ENCODE measurements at regions not wholly inside any gene's neighbourhood (a gene's known extent, or its start where the extent isn't known, plus 50 kb on each side); places are given as distances from the start of the nearest gene placed in this dataset.

GRCh38 chr6:144901412-144901811 is 616.3 kb downstream of the UTRN start:
- Histone ChIP-seq H3K79me2 (ENCODE audit: control insufficient read depth in 1 of 2, insufficient read depth in 2 of 2, low read length in 2 of 2) (no peaks in the 10 kb centered on the region), H3K9ac (replicated peaks in 1 of 4; ENCODE audit: extremely low read depth in 1 of 4, low read depth in 3 of 4, low read length in 3 of 4) (no peak overlapping the region), H3K4me3 (ENCODE audit: extremely low read depth in 1 of 4, insufficient read depth in 2 of 4, low read depth in 3 of 4, low read length in 4 of 4) (no peak overlapping the region), H3K9me3 (ENCODE audit: insufficient read depth in 2 of 2, low read depth in 1 of 2, low read length in 1 of 2) (peaks cover 4 to 11% of the 10 kb centered on the region in 2 experiments; a peak in 2 of 4 replicates), H4K8ac (ENCODE audit: extremely low read depth, insufficient read depth, low read length) (no peak overlapping the region), H4K91ac (replicated peaks; ENCODE audit: insufficient read length, low read length) (no peak overlapping the region), H3K4me2 (ENCODE audit: insufficient read depth in 1 of 2, low read depth in 2 of 2, low read length in 2 of 2) (no peak overlapping the region), H3K27ac (ENCODE audit: low read depth, low read length) (no peak overlapping the region), H2AFZ (ENCODE audit: low read length) (no peak overlapping the region), H2BK15ac (ENCODE audit: low read length) (no peak overlapping the region), H3K18ac (ENCODE audit: extremely low read depth, low read length) (no peak overlapping the region), H3K56ac (replicated peaks; ENCODE audit: insufficient read length, low read depth, low read length) (no peak overlapping the region), H2AK5ac (ENCODE audit: low read depth, low read length) (no peak overlapping the region), H2BK5ac (ENCODE audit: low read depth, low read length) (no peak overlapping the region), H2BK12ac (ENCODE audit: low read depth, low read length) (no peak overlapping the region), H4K5ac (ENCODE audit: insufficient read length, low read depth, low read length) (no peak overlapping the region), H4K20me1 (replicated peaks in 1 of 2; ENCODE audit: control insufficient read depth in 1 of 2, insufficient read depth in 2 of 2, low read length in 2 of 2) (no peaks in the 10 kb centered on the region), H2BK120ac (replicated peaks; ENCODE audit: low read depth, low read length) (no peak overlapping the region), H3K14ac (ENCODE audit: insufficient read length) (no peak overlapping the region), H3K36me3 (ENCODE audit: control insufficient read depth in 2 of 4, insufficient read depth in 4 of 4, low read length in 3 of 4) (no peaks in the 10 kb centered on the region), H3K23ac (ENCODE audit: insufficient read length) (no peak overlapping the region), H3K27me3 (replicated peaks in 1 of 4; ENCODE audit: control insufficient read depth in 3 of 4, extremely low read depth in 1 of 4, insufficient read depth in 3 of 4, low read length in 3 of 4) (no peaks in the 10 kb centered on the region), H2BK20ac (ENCODE audit: low read length) (no peak overlapping the region), H3K23me2 (ENCODE audit: low read depth, low read length) (no peaks in the 10 kb centered on the region), H3K4me1 (replicated peaks in 1 of 4; ENCODE audit: control insufficient read depth in 3 of 4, insufficient read depth in 4 of 4, low read length in 3 of 4) (peaks cover 0 to 1% (median 0%) of the 10 kb centered on the region in 4 experiments; a peak in 1 of 7 replicates), H3K79me1 (ENCODE audit: low read depth, low read length) (no peaks in the 10 kb centered on the region), H3K4ac (replicated peaks; ENCODE audit: insufficient read length, low read depth, low read length) (no peak overlapping the region)
- WGBS, 2 experiments (ENCODE audit: extremely low coverage in 1 of 2, insufficient coverage in 1 of 2, insufficient read length in 1 of 2, insufficient replicate concordance in 2 of 2, low coverage in 1 of 2, low lambda C conversion rate in 2 of 2, missing lambda C conversion rate in 1 of 2) = 92% methylated on average over 1 of the region's 1 CpG; no CpG with 5 or more reads in 1 of the 2 experiments
- ChIA-PET POLR2A (ENCODE audit: partially characterized antibody) (no interaction called here), CTCF (ENCODE audit: partially characterized antibody) (no interaction called here)
- FAIRE-seq (no peak), DNase-seq (ENCODE audit: low read depth in 1 of 2, low spot score in 2 of 2) (no peak)
- no peak for TF ChIP-seq CBX8 (IDR thresholded peaks at IDR 0.05; ENCODE audit: borderline replicate concordance, low read depth, low read length)
- TF ChIP-seq, protein P1, sequence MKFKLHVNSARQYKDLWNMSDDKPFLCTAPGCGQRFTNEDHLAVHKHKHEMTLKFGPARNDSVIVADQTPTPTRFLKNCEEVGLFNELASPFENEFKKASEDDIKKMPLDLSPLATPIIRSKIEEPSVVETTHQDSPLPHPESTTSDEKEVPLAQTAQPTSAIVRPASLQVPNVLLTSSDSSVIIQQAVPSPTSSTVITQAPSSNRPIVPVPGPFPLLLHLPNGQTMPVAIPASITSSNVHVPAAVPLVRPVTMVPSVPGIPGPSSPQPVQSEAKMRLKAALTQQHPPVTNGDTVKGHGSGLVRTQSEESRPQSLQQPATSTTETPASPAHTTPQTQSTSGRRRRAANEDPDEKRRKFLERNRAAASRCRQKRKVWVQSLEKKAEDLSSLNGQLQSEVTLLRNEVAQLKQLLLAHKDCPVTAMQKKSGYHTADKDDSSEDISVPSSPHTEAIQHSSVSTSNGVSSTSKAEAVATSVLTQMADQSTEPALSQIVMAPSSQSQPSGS (IDR thresholded peaks at IDR 0.05; ENCODE audit: low read length) = no peak
- TF ChIP-seq RFX5 (IDR thresholded peaks at IDR 0.05; ENCODE audit: borderline replicate concordance, low read depth, low read length) = no peak
- no peak for TF ChIP-seq CHD1 (IDR thresholded peaks at IDR 0.05; ENCODE audit: low read depth, low read length)
- TF ChIP-seq, protein P2, sequence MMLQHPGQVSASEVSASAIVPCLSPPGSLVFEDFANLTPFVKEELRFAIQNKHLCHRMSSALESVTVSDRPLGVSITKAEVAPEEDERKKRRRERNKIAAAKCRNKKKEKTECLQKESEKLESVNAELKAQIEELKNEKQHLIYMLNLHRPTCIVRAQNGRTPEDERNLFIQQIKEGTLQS (IDR thresholded peaks at IDR 0.05; ENCODE audit: insufficient read depth, low read depth, low read length) = no peak
- TF ChIP-seq, protein P3, sequence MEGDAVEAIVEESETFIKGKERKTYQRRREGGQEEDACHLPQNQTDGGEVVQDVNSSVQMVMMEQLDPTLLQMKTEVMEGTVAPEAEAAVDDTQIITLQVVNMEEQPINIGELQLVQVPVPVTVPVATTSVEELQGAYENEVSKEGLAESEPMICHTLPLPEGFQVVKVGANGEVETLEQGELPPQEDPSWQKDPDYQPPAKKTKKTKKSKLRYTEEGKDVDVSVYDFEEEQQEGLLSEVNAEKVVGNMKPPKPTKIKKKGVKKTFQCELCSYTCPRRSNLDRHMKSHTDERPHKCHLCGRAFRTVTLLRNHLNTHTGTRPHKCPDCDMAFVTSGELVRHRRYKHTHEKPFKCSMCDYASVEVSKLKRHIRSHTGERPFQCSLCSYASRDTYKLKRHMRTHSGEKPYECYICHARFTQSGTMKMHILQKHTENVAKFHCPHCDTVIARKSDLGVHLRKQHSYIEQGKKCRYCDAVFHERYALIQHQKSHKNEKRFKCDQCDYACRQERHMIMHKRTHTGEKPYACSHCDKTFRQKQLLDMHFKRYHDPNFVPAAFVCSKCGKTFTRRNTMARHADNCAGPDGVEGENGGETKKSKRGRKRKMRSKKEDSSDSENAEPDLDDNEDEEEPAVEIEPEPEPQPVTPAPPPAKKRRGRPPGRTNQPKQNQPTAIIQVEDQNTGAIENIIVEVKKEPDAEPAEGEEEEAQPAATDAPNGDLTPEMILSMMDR (IDR thresholded peaks at IDR 0.05; ENCODE audit: control extremely low read depth in 1 of 3, insufficient read depth in 1 of 3, low read depth in 1 of 3, low read length in 3 of 3) = no peak
- no peak for TF ChIP-seq MAX (IDR thresholded peaks at IDR 0.05)
- TF ChIP-seq SAP30 (IDR thresholded peaks at IDR 0.05; ENCODE audit: insufficient read depth, insufficient replicate concordance, low read length) = no peak
- no peak for TF ChIP-seq SP2 (IDR thresholded peaks at IDR 0.05; ENCODE audit: low read length)
- no peak for TF ChIP-seq SP1 (IDR thresholded peaks at IDR 0.05; ENCODE audit: low read depth, low read length)

All from H1 (cell line).